Ovary (tissue), 3 donors: ENCODE measurements at regions not wholly inside any gene's neighbourhood (a gene's known extent, or its start where the extent isn't known, plus 50 kb on each side); places are given as distances from the start of the nearest gene placed in this dataset.

ENCODE experiments used
- EP300 ChIP-seq: sonication (generic); formaldehyde crosslinking; IDR thresholded peaks from one replicate; pipeline ENCODE4 v1.6.1; 2017; ENCODE audit warnings: antibody characterized with exemption
- POLR2A ChIP-seq: fragments of 450-650 bp; IDR thresholded peaks from one replicate; pipeline ENCODE4 v1.6.1; 2017; ENCODE audit warnings: antibody characterized with exemption, mild to moderate bottlenecking, moderate library complexity
- TF ChIP-seq, protein P1 (sequence below), 3 donors: fragments of 450-650 bp in 2 of 3; fragments of 200-600 bp in 1 of 3; IDR thresholded peaks; one replicate each; pipeline versions ENCODE4 v1.5.1 to v1.8.0; 2016 to 2022; ENCODE audit warnings: antibody characterized with exemption in 3 of 3, mild to moderate bottlenecking in 1 of 3
- donor health status: DM: no; HTN: no; CAD: no.

DNA sequence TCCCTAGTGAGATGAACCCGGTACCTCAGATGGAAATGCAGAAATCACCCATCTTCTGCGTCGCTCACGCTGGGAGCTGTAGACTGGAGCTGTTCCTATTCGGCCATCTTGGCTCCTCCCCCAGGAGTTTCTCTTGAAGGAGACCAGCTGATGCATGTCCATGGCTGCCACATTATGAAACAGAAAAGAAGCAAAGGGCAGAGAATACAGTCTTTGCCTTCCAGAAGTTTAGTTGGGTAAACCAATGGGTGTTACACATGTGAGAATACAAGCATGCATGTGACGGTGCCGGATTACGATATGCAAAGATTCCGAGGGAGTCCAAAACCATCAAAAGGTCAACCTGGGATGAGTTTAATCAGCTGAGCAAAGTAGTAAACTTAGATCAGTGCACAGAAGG is 151.6 kb downstream of the SEM1 start:
- TF ChIP-seq, protein P1, sequence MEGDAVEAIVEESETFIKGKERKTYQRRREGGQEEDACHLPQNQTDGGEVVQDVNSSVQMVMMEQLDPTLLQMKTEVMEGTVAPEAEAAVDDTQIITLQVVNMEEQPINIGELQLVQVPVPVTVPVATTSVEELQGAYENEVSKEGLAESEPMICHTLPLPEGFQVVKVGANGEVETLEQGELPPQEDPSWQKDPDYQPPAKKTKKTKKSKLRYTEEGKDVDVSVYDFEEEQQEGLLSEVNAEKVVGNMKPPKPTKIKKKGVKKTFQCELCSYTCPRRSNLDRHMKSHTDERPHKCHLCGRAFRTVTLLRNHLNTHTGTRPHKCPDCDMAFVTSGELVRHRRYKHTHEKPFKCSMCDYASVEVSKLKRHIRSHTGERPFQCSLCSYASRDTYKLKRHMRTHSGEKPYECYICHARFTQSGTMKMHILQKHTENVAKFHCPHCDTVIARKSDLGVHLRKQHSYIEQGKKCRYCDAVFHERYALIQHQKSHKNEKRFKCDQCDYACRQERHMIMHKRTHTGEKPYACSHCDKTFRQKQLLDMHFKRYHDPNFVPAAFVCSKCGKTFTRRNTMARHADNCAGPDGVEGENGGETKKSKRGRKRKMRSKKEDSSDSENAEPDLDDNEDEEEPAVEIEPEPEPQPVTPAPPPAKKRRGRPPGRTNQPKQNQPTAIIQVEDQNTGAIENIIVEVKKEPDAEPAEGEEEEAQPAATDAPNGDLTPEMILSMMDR (IDR thresholded peaks at IDR 0.05): no peak
- TF ChIP-seq EP300 (no peak), POLR2A (no peak)
